ENCODE measurements at regions not wholly inside any gene's neighbourhood (a gene's known extent, or its start where the extent isn't known, plus 50 kb on each side); places are given as distances from the start of the nearest gene placed in this dataset.

- TF ChIP-seq, protein P1, sequence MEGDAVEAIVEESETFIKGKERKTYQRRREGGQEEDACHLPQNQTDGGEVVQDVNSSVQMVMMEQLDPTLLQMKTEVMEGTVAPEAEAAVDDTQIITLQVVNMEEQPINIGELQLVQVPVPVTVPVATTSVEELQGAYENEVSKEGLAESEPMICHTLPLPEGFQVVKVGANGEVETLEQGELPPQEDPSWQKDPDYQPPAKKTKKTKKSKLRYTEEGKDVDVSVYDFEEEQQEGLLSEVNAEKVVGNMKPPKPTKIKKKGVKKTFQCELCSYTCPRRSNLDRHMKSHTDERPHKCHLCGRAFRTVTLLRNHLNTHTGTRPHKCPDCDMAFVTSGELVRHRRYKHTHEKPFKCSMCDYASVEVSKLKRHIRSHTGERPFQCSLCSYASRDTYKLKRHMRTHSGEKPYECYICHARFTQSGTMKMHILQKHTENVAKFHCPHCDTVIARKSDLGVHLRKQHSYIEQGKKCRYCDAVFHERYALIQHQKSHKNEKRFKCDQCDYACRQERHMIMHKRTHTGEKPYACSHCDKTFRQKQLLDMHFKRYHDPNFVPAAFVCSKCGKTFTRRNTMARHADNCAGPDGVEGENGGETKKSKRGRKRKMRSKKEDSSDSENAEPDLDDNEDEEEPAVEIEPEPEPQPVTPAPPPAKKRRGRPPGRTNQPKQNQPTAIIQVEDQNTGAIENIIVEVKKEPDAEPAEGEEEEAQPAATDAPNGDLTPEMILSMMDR (IDR thresholded peaks at IDR 0.05), result no peak
- TF ChIP-seq EZH2phosphoT487 (IDR thresholded peaks at IDR 0.05), result no peak
Observed at GRCh38 chr9:744790-745484, 96.6 kb upstream of the DMRT1 start.
